Fibroblast of the aortic adventitia (primary cell): ENCODE measurements at regions not wholly inside any gene's neighbourhood (a gene's known extent, or its start where the extent isn't known, plus 50 kb on each side); places are given as distances from the start of the nearest gene placed in this dataset.
A peak's percentile ranks its signal among the peaks of the same experiment; 100 is the strongest.

Experiments used
- DNase-seq: peaks from one replicate; pipeline ENCODE4 v3.0.0-alpha.2; 2010; ENCODE audit warnings: low read depth
- H3K4me3 ChIP-seq: 2 replicates; pipeline ENCODE4 v1.5.1; 2011; ENCODE audit warnings: low read depth, mild to moderate bottlenecking, control low read depth, low read length, moderate library complexity
- CTCF ChIP-seq: IDR thresholded peaks from 2 replicates; pipeline ENCODE4 v1.5.1; 2011; ENCODE audit warnings: mild to moderate bottlenecking, low read length, control low read depth, inconsistent platforms; ENCODE audit not compliant: insufficient read depth

GRCh38 chr13:31081316-31081715 is 80.4 kb downstream of the HSPH1 start:
- TF ChIP-seq CTCF: no peak
- no peak overlapping the region for H3K4me3 ChIP-seq
- no peak for DNase-seq

- H3K4me3 ChIP-seq: no peak overlapping the region
- DNase-seq: no peak
- no peak for TF ChIP-seq CTCF
Observed at GRCh38 chr13:31074756-31075155, 86.9 kb downstream of the HSPH1 start.

DNA sequence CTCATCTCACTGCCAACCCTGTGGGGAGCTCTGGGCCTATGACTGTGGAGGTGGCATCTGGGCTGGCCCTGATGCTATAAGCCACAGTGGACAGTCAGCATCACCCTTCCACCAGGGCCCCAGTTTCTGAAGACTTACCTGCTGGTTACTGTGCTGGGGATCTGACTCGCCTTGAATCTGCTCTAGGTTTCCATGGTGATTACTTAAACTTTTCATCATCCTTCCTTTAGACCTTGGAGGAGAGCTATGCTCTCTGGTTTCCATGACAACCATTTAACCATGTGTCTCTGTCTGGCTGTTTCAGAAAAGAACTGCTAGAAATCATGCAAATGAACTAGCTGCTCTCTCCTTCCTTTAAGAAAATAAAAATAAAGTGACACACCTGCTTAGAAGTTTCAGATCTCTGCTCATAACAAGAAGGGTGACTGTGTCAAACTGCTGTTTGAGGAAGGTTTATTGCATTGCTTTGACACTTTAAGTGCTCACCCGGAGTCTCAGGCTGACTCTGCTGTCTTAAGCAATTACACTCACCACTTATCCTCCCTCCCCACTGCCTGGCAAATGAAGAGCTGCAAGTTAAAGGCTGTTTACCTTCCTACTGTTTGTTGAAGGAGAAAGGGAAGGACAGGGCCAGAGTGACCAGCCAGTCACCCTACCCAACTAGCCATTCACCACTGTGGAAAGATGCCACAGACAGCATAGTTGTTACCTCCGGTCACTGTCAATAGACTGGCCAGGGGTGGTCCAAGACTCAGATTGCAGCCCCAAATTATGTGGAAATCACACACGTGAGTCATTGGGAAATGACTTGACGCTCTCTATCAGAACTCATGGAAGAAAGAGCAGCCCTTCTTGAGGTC is 87.6 kb downstream of the HSPH1 start:
- no peak for TF ChIP-seq CTCF
- no peak overlapping the region for H3K4me3 ChIP-seq
- peak; percentile 34 for DNase-seq

- no peak for DNase-seq
- TF ChIP-seq CTCF: no peak
Observed at GRCh38 chr13:31072041-31072440, 89.7 kb downstream of the HSPH1 start.

DNA sequence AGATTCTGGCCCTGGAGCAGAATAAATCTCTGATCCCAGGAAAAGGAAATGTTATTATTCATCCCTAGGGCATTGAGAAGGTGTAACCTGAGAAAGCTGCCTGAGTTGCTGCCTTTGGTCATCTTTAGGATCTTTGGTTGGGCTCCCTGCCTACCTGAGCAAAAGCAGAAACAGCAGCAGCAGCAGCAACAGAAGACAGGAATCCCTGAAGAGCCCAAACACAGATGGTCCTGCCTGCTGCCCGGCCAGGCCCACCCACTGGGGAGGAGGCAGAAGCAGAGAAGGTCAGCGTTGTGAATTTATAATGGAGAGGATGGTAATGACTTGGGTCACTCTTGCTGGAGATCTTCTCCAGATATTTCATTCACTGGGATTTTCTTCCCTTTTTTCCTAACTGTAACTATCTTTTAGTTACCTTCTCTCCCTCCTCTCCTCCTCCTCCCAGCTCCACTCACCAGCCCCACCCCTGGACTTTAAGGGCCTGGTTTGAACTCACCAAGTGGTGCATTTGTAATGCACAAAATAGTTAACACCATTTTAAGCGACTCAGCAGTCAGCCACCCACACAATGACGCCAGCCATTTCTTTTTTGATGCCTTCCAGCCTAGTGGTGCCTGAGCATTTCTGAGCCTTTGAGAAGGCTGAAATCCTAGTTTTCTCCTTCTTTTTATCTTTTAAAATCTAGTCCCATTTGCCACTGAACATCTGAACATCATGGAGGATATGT is 91.7 kb downstream of the HSPH1 start:
- no peak for DNase-seq
- H3K4me3 ChIP-seq: no peak overlapping the region
- TF ChIP-seq CTCF: no peak

More at GRCh38 chr13:31072041-31072440, 89.7 kb downstream of the HSPH1 start:
- no peak overlapping the region for H3K4me3 ChIP-seq

DNA sequence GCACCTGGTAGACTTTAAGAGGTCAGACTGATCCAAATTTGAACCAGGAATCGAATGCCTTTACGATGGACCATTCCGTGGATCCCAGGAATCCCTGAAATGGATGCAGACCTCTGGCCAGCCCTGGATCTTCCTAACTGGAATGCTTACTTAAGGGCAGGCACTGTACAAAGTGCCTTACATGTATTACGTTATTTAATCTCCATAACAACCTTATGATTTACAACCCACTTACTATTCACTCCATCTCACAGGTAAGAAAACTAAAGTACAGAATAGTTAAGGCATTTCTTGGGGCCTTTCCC is 93.6 kb downstream of the HSPH1 start:
- no peak for DNase-seq
- H3K4me3 ChIP-seq: no peak overlapping the region
- no peak for TF ChIP-seq CTCF
